CD4-positive, alpha-beta T cell (primary cell): ENCODE measurements at regions not wholly inside any gene's neighbourhood (a gene's known extent, or its start where the extent isn't known, plus 50 kb on each side); places are given as distances from the start of the nearest gene placed in this dataset.

ENCODE experiments used
- ATAC-seq: fragments of 200-7000 bp; cut with Tn5 transposase; one replicate; pipeline ENCODE4 v1.10.0; 2022; ENCODE audit warnings: mild to moderate bottlenecking; ENCODE audit not compliant: poor library complexity
- CTCF ChIA-PET: fragments of 350-600 bp; sonication (Branson Sonifier 250); formaldehyde crosslinking; loops from one replicate; lab custom pipeline; 2021; ENCODE audit warnings: antibody characterized with exemption, inconsistent platforms; lab: Charles Lee
- POLR2A ChIA-PET: fragments of 350-600 bp; sonication (Branson Sonifier 250); formaldehyde crosslinking; loops from one replicate; lab custom pipeline; 2021; ENCODE audit warnings: antibody characterized with exemption, inconsistent platforms; lab: Charles Lee
- DNase-seq, 14 experiments: peaks; one replicate each; pipeline ENCODE4 v3.0.0-alpha.2; 2013 to 2020; ENCODE audit warnings: mixed read lengths in 2 of 14
- H3K27ac ChIP-seq, 2 donors: one replicate each; pipeline versions ENCODE4 v1.5.1 to v1.7.0; 2013; ENCODE audit warnings: low read length in 2 of 2, low read depth in 1 of 2, mild to moderate bottlenecking in 1 of 2
- H3K27me3 ChIP-seq, 2 experiments: 1 replicate in 1 of 2; 2 replicates in 1 of 2; pipeline versions ENCODE4 v1.6.1 to v1.7.0; 2013; ENCODE audit warnings: low read length in 2 of 2, control low read depth in 1 of 2, mild to moderate bottlenecking in 1 of 2, moderate library complexity in 1 of 2; ENCODE audit not compliant: insufficient read depth in 2 of 2, control insufficient read depth in 1 of 2
- H3K36me3 ChIP-seq: one replicate; pipeline ENCODE4 v1.6.1; 2013; ENCODE audit warnings: low read length, control low read depth; ENCODE audit not compliant: insufficient read depth
- H3K4me1 ChIP-seq: one replicate; pipeline ENCODE4 v1.6.1; 2013; ENCODE audit warnings: low read length, control low read depth; ENCODE audit not compliant: insufficient read depth
- H3K4me3 ChIP-seq: one replicate; pipeline ENCODE4 v1.5.1; 2013; ENCODE audit warnings: mild to moderate bottlenecking, low read length, moderate library complexity
- H3K9me3 ChIP-seq, 2 experiments: 1 replicate in 1 of 2; 2 replicates in 1 of 2; pipeline versions ENCODE4 v1.6.1 to v1.7.0; 2013; ENCODE audit warnings: low read length in 2 of 2, mild to moderate bottlenecking in 2 of 2, control low read depth in 1 of 2, moderate library complexity in 1 of 2; ENCODE audit not compliant: control insufficient read depth in 1 of 2, insufficient read depth in 1 of 2
- H3K27ac Mint-ChIP-seq: one replicate; pipeline ENCODE4 v1.8.0; 2020; ENCODE audit warnings: mixed read lengths
- H3K27me3 Mint-ChIP-seq: one replicate; pipeline ENCODE4 v1.8.0; 2021; ENCODE audit warnings: mixed read lengths
- H3K36me3 Mint-ChIP-seq: one replicate; pipeline ENCODE4 v1.8.0; 2021; ENCODE audit warnings: low read depth, mixed read lengths
- H3K4me1 Mint-ChIP-seq: one replicate; pipeline ENCODE4 v1.8.0; 2021; ENCODE audit warnings: low read depth, mixed read lengths
- H3K4me3 Mint-ChIP-seq: one replicate; pipeline ENCODE4 v1.8.0; 2020; ENCODE audit warnings: mild to moderate bottlenecking, mixed read lengths
- H3K9me3 Mint-ChIP-seq: one replicate; pipeline ENCODE4 v1.8.0; 2020; ENCODE audit warnings: mixed read lengths
- CTCF ChIP-seq: fragments of 200-600 bp; IDR thresholded peaks from one replicate; pipeline ENCODE4 v1.8.0; 2022; ENCODE audit warnings: antibody characterized with exemption, mild to moderate bottlenecking
- intact Hi-C, 2 experiments: fragments of 100-400 bp; cut with DNase I in 1 of 2; cut with micrococcal nuclease in 1 of 2; formaldehyde crosslinking; loops; one replicate each; pipeline versions ENCODE4 v1.15.1 to v1.9.0; 2023 to 2025; cut with DNase I, micrococcal nuclease

- H3K27me3 ChIP-seq, result no peaks in the 10 kb centered on the region
- intact Hi-C loops, result no loop called here
- Mint-ChIP-seq H3K36me3 (no peaks in the 10 kb centered on the region), H3K4me1 (no peaks in the 10 kb centered on the region), H3K27ac (no peak overlapping the region), H3K9me3 (no peaks in the 10 kb centered on the region), H3K4me3 (no peak overlapping the region), H3K27me3 (peaks cover 31% of the 10 kb centered on the region)
- no peaks in the 10 kb centered on the region for H3K4me1 ChIP-seq
- ChIA-PET CTCF (no interaction called here), POLR2A (no interaction called here)
- no peak overlapping the region for H3K4me3 ChIP-seq
- no peaks in the 10 kb centered on the region for H3K36me3 ChIP-seq
- DNase-seq, result no peak
- H3K27ac ChIP-seq, result no peak overlapping the region
- H3K9me3 ChIP-seq, result no peaks in the 10 kb centered on the region
- no peak for ATAC-seq
- no peak for TF ChIP-seq CTCF
Observed at GRCh38 chr1:13916530-13916929, 216.5 kb downstream of the PRDM2 start.

GRCh38 chr1:13917607-13918006 is 217.6 kb downstream of the PRDM2 start:
- Mint-ChIP-seq H3K4me3 (no peak overlapping the region), H3K36me3 (no peaks in the 10 kb centered on the region), H3K9me3 (no peaks in the 10 kb centered on the region), H3K27me3 (peaks cover 25% of the 10 kb centered on the region), H3K27ac (no peak overlapping the region), H3K4me1 (no peaks in the 10 kb centered on the region)
- ChIA-PET POLR2A (no interaction called here), CTCF (no interaction called here)
- no peaks in the 10 kb centered on the region for H3K9me3 ChIP-seq
- intact Hi-C loops, result no loop called here
- H3K36me3 ChIP-seq, result no peaks in the 10 kb centered on the region
- no peak overlapping the region for H3K4me3 ChIP-seq
- H3K27me3 ChIP-seq, result no peaks in the 10 kb centered on the region
- TF ChIP-seq CTCF, result no peak
- H3K27ac ChIP-seq, result no peak overlapping the region
- H3K4me1 ChIP-seq, result no peaks in the 10 kb centered on the region
- DNase-seq (no peak), ATAC-seq (no peak)

GRCh38 chr1:13918862-13919261 is 218.9 kb downstream of the PRDM2 start:
- H3K36me3 Mint-ChIP-seq, result no peaks in the 10 kb centered on the region
- no peaks in the 10 kb centered on the region for H3K4me1 ChIP-seq
- no peaks in the 10 kb centered on the region for H3K9me3 Mint-ChIP-seq
- ATAC-seq (no peak), DNase-seq (no peak)
- POLR2A ChIA-PET, result no interaction called here
- no peak for TF ChIP-seq CTCF
- H3K4me1 Mint-ChIP-seq, result no peaks in the 10 kb centered on the region
- H3K27me3 Mint-ChIP-seq, result peaks cover 27% of the 10 kb centered on the region
- no peaks in the 10 kb centered on the region for H3K9me3 ChIP-seq
- no peak overlapping the region for H3K4me3 Mint-ChIP-seq
- intact Hi-C loops, result no loop called here
- H3K4me3 ChIP-seq, result no peak overlapping the region
- CTCF ChIA-PET, result no interaction called here
- H3K27me3 ChIP-seq, result no peaks in the 10 kb centered on the region
- no peak overlapping the region for H3K27ac ChIP-seq
- H3K27ac Mint-ChIP-seq, result no peak overlapping the region
- H3K36me3 ChIP-seq, result no peaks in the 10 kb centered on the region
